Ovary (tissue), 3 donors: ENCODE measurements at regions not wholly inside any gene's neighbourhood (a gene's known extent, or its start where the extent isn't known, plus 50 kb on each side); places are given as distances from the start of the nearest gene placed in this dataset.

Experiments
- POLR2A ChIP-seq: fragments of 450-650 bp; IDR thresholded peaks from one replicate; pipeline ENCODE4 v1.6.1; 2017; ENCODE audit warnings: antibody characterized with exemption, mild to moderate bottlenecking, moderate library complexity
- TF ChIP-seq, protein P1 (sequence below), 3 donors: fragments of 450-650 bp in 2 of 3; fragments of 200-600 bp in 1 of 3; IDR thresholded peaks; one replicate each; pipeline versions ENCODE4 v1.5.1 to v1.8.0; 2016 to 2022; ENCODE audit warnings: antibody characterized with exemption in 3 of 3, mild to moderate bottlenecking in 1 of 3
- donor health status: DM: no; HTN: no; CAD: no.

GRCh38 chr11:131288521-131289091, 81.8 kb upstream of the NTM start:
- TF ChIP-seq, protein P1, sequence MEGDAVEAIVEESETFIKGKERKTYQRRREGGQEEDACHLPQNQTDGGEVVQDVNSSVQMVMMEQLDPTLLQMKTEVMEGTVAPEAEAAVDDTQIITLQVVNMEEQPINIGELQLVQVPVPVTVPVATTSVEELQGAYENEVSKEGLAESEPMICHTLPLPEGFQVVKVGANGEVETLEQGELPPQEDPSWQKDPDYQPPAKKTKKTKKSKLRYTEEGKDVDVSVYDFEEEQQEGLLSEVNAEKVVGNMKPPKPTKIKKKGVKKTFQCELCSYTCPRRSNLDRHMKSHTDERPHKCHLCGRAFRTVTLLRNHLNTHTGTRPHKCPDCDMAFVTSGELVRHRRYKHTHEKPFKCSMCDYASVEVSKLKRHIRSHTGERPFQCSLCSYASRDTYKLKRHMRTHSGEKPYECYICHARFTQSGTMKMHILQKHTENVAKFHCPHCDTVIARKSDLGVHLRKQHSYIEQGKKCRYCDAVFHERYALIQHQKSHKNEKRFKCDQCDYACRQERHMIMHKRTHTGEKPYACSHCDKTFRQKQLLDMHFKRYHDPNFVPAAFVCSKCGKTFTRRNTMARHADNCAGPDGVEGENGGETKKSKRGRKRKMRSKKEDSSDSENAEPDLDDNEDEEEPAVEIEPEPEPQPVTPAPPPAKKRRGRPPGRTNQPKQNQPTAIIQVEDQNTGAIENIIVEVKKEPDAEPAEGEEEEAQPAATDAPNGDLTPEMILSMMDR (IDR thresholded peaks at IDR 0.05) = no peak
- no peak for TF ChIP-seq POLR2A
